ENCODE measurements at regions not wholly inside any gene's neighbourhood (a gene's known extent, or its start where the extent isn't known, plus 50 kb on each side); places are given as distances from the start of the nearest gene placed in this dataset.

GRCh38 chr2:217268978-217269377 is 409.1 kb upstream of the TNP1 start:
- in situ Hi-C loops (cut with MboI; ENCODE audit: low pct_unique_long_range_greater_than_20kb, low sequenced_read_pairs): no loop called here
- no peak for DNase-seq

GRCh38 chr2:217267758-217268157 is 407.9 kb upstream of the TNP1 start:
- in situ Hi-C loops (cut with MboI; ENCODE audit: low pct_unique_long_range_greater_than_20kb, low sequenced_read_pairs): no loop called here
- no peak for DNase-seq

- DNase-seq: no peak
- in situ Hi-C loops (cut with MboI; ENCODE audit: low pct_unique_long_range_greater_than_20kb, low sequenced_read_pairs): no loop called here
These were observed 403.9 kb upstream of the TNP1 start for GRCh38 chr2:217263756-217264155.

- DNase-seq: no peak
- in situ Hi-C loops (cut with MboI; ENCODE audit: low pct_unique_long_range_greater_than_20kb, low sequenced_read_pairs): no loop called here
These were observed 403.0 kb upstream of the TNP1 start for GRCh38 chr2:217262911-217263310.

GRCh38 chr2:217261452-217261851 is 401.6 kb upstream of the TNP1 start:
- in situ Hi-C loops (cut with MboI; ENCODE audit: low pct_unique_long_range_greater_than_20kb, low sequenced_read_pairs): no loop called here
- peak; percentile 2 for DNase-seq

GRCh38 chr2:217260441-217261115 is 400.7 kb upstream of the TNP1 start:
- DNase-seq: no peak
- in situ Hi-C loops (cut with MboI; ENCODE audit: low pct_unique_long_range_greater_than_20kb, low sequenced_read_pairs): no loop called here

- in situ Hi-C loops (cut with MboI; ENCODE audit: low pct_unique_long_range_greater_than_20kb, low sequenced_read_pairs): no loop called here
- DNase-seq: no peak
These were observed 398.3 kb upstream of the TNP1 start for GRCh38 chr2:217258170-217258569.

GRCh38 chr2:217256251-217256650 is 396.4 kb upstream of the TNP1 start:
- no peak for DNase-seq
- in situ Hi-C loops (cut with MboI; ENCODE audit: low pct_unique_long_range_greater_than_20kb, low sequenced_read_pairs): no loop called here

- DNase-seq: no peak
- in situ Hi-C loops (cut with MboI; ENCODE audit: low pct_unique_long_range_greater_than_20kb, low sequenced_read_pairs): no loop called here
These were observed 394.2 kb upstream of the TNP1 start for GRCh38 chr2:217254111-217254510.

GRCh38 chr2:217252181-217252580 is 392.3 kb upstream of the TNP1 start:
- no peak for DNase-seq
- in situ Hi-C loops (cut with MboI; ENCODE audit: low pct_unique_long_range_greater_than_20kb, low sequenced_read_pairs): no loop called here

- in situ Hi-C loops (cut with MboI; ENCODE audit: low pct_unique_long_range_greater_than_20kb, low sequenced_read_pairs): no loop called here
- DNase-seq: no peak
These were observed 390.2 kb upstream of the TNP1 start for GRCh38 chr2:217250013-217250524.

GRCh38 chr2:217249121-217250012 is 389.5 kb upstream of the TNP1 start:
- in situ Hi-C loops (cut with MboI; ENCODE audit: low pct_unique_long_range_greater_than_20kb, low sequenced_read_pairs): no loop called here

GRCh38 chr2:217248312-217248935 is 388.6 kb upstream of the TNP1 start:
- in situ Hi-C loops (cut with MboI; ENCODE audit: low pct_unique_long_range_greater_than_20kb, low sequenced_read_pairs): no loop called here
- DNase-seq: peak; percentile 36

More at GRCh38 chr2:217249121-217250012, 389.5 kb upstream of the TNP1 start:
- DNase-seq: no peak

- in situ Hi-C loops (cut with MboI; ENCODE audit: low pct_unique_long_range_greater_than_20kb, low sequenced_read_pairs): no loop called here
- DNase-seq: no peak
These were observed 387.6 kb upstream of the TNP1 start for GRCh38 chr2:217247476-217247875.

- DNase-seq: no peak
- in situ Hi-C loops (cut with MboI; ENCODE audit: low pct_unique_long_range_greater_than_20kb, low sequenced_read_pairs): no loop called here
These were observed 386.2 kb upstream of the TNP1 start for GRCh38 chr2:217246108-217246507.

- in situ Hi-C loops (cut with MboI; ENCODE audit: low pct_unique_long_range_greater_than_20kb, low sequenced_read_pairs): no loop called here
- DNase-seq: no peak
These were observed 385.0 kb upstream of the TNP1 start for GRCh38 chr2:217244815-217245214.

GRCh38 chr2:217242947-217243346 is 383.1 kb upstream of the TNP1 start:
- in situ Hi-C loops (cut with MboI; ENCODE audit: low pct_unique_long_range_greater_than_20kb, low sequenced_read_pairs): no loop called here
- no peak for DNase-seq

- in situ Hi-C loops (cut with MboI; ENCODE audit: low pct_unique_long_range_greater_than_20kb, low sequenced_read_pairs): no loop called here
- no peak for DNase-seq
These were observed 371.9 kb upstream of the TNP1 start for GRCh38 chr2:217231724-217232123.

- no peak for DNase-seq
- in situ Hi-C loops (cut with MboI; ENCODE audit: low pct_unique_long_range_greater_than_20kb, low sequenced_read_pairs): no loop called here
These were observed 371.3 kb upstream of the TNP1 start for GRCh38 chr2:217231212-217231611.

- in situ Hi-C loops (cut with MboI; ENCODE audit: low pct_unique_long_range_greater_than_20kb, low sequenced_read_pairs): no loop called here
- DNase-seq: no peak
These were observed 368.9 kb upstream of the TNP1 start for GRCh38 chr2:217228732-217229131.

Data from KBM-7 (cell line).